Natural killer cell (primary cell): ENCODE measurements at regions not wholly inside any gene's neighbourhood (a gene's known extent, or its start where the extent isn't known, plus 50 kb on each side); places are given as distances from the start of the nearest gene placed in this dataset.

Source experiments
- ATAC-seq, 3 donors: fragments of 150-1000 bp in 2 of 3; fragments of 200-7000 bp in 1 of 3; cut with Tn5 transposase; 1 replicate in 1 of 3; 2 replicates in 2 of 3; pipeline ENCODE4 v1.10.0; 2021; ENCODE audit warnings: mild to moderate bottlenecking in 2 of 3, moderate library complexity in 2 of 3
- DNase-seq, 2 donors: peaks; one replicate each; pipeline versions ENCODE4 v3.0.0 to v3.0.0-alpha.2; 2013 to 2021; ENCODE audit warnings: mixed read lengths in 1 of 2
- H3K27ac ChIP-seq: one replicate; pipeline ENCODE4 v1.5.1; 2013; ENCODE audit warnings: mild to moderate bottlenecking, low read length
- H3K27me3 ChIP-seq: one replicate; pipeline ENCODE4 v1.6.1; 2013; ENCODE audit warnings: low read length; ENCODE audit not compliant: control insufficient read depth, insufficient read depth
- H3K36me3 ChIP-seq: one replicate; pipeline ENCODE4 v1.6.1; 2013; ENCODE audit warnings: low read length; ENCODE audit not compliant: control insufficient read depth, insufficient read depth
- H3K4me1 ChIP-seq: one replicate; pipeline ENCODE4 v1.6.1; 2013; ENCODE audit warnings: low read length; ENCODE audit not compliant: control insufficient read depth, insufficient read depth
- H3K4me3 ChIP-seq: one replicate; pipeline ENCODE4 v1.5.1; 2013; ENCODE audit warnings: low read length
- H3K9me3 ChIP-seq: one replicate; pipeline ENCODE4 v1.6.1; 2013; ENCODE audit warnings: low read length; ENCODE audit not compliant: control insufficient read depth, insufficient read depth
- H3K27ac Mint-ChIP-seq, 2 donors: one replicate each; pipeline ENCODE4 v1.8.0; 2022; ENCODE audit warnings: mild to moderate bottlenecking in 2 of 2, mixed read lengths in 2 of 2, moderate library complexity in 1 of 2
- H3K27me3 Mint-ChIP-seq, 2 donors: one replicate each; pipeline ENCODE4 v1.8.0; 2022; ENCODE audit warnings: low read depth in 2 of 2, mixed read lengths in 2 of 2
- H3K36me3 Mint-ChIP-seq: one replicate; pipeline ENCODE4 v1.8.0; 2022; ENCODE audit warnings: mixed read lengths
- H3K4me1 Mint-ChIP-seq, 2 donors: one replicate each; pipeline ENCODE4 v1.8.0; 2022; ENCODE audit warnings: mixed read lengths in 2 of 2
- H3K4me3 Mint-ChIP-seq: one replicate; pipeline ENCODE4 v1.8.0; 2022; ENCODE audit warnings: mild to moderate bottlenecking, moderate library complexity, mixed read lengths
- H3K9me3 Mint-ChIP-seq, 2 donors: one replicate each; pipeline ENCODE4 v1.8.0; 2022; ENCODE audit warnings: mixed read lengths in 2 of 2
- WGBS: methylation state at CpG from one replicate; pipeline ENCODE4 v1.1.7; 2013; ENCODE audit warnings: missing lambda C conversion rate; ENCODE audit not compliant: insufficient coverage; 5-methylcytosine and 5-hydroxymethylcytosine counted together
- intact Hi-C: fragments of 100-400 bp; cut with micrococcal nuclease; formaldehyde crosslinking; loops from one replicate; pipeline ENCODE4 v1.14.2; 2022
- TF ChIP-seq, protein P1 (sequence below): fragments of 200-600 bp; IDR thresholded peaks from one replicate; pipeline ENCODE4 v1.8.0; 2022; ENCODE audit warnings: antibody characterized with exemption

DNA sequence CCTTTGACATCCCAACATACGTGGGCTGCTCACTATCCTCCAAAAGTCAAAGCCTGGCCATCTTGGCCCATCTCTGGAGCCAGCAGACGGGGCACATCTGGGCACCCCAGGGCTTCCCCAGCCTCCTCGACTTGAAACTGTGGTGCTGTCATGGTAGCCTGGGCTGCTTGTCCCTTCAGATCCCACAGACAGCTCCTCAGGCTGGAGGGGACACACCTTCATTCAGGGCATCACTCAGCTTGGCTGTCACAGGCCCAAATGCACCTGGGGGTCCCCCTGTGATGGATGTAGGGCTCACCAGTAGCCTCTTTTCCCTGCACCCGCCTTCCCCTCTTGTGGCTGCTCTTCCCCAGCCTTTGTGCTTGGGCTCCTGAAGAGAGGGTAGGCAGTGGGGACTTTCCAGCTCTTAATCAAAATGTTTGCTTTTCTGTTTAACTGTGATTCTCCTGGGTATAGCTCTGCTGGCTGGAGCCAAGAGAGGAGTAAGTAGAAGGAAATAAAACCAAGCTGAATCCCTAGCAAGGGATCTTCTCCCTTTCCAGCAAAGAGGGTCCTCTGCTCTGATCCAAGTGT lies 92.3 kb downstream of the GYPC start:
- Mint-ChIP-seq H3K4me1 (no peaks in the 10 kb centered on the region), H3K27me3 (peaks cover 3 to 31% of the 10 kb centered on the region in 2 donors), H3K36me3 (no peaks in the 10 kb centered on the region), H3K9me3 (no peaks in the 10 kb centered on the region), H3K4me3 (no peak overlapping the region), H3K27ac (no peak overlapping the region)
- Histone ChIP-seq H3K27ac (no peak overlapping the region), H3K27me3 (no peaks in the 10 kb centered on the region), H3K4me3 (no peak overlapping the region), H3K9me3 (no peaks in the 10 kb centered on the region), H3K36me3 (no peaks in the 10 kb centered on the region), H3K4me1 (no peaks in the 10 kb centered on the region)
- TF ChIP-seq, protein P1, sequence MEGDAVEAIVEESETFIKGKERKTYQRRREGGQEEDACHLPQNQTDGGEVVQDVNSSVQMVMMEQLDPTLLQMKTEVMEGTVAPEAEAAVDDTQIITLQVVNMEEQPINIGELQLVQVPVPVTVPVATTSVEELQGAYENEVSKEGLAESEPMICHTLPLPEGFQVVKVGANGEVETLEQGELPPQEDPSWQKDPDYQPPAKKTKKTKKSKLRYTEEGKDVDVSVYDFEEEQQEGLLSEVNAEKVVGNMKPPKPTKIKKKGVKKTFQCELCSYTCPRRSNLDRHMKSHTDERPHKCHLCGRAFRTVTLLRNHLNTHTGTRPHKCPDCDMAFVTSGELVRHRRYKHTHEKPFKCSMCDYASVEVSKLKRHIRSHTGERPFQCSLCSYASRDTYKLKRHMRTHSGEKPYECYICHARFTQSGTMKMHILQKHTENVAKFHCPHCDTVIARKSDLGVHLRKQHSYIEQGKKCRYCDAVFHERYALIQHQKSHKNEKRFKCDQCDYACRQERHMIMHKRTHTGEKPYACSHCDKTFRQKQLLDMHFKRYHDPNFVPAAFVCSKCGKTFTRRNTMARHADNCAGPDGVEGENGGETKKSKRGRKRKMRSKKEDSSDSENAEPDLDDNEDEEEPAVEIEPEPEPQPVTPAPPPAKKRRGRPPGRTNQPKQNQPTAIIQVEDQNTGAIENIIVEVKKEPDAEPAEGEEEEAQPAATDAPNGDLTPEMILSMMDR = no peak
- ATAC-seq = no peak
- no peak for DNase-seq
- WGBS = 75% methylated on average over 4 of the region's 4 CpGs
- intact Hi-C loops = no loop called here

DNA sequence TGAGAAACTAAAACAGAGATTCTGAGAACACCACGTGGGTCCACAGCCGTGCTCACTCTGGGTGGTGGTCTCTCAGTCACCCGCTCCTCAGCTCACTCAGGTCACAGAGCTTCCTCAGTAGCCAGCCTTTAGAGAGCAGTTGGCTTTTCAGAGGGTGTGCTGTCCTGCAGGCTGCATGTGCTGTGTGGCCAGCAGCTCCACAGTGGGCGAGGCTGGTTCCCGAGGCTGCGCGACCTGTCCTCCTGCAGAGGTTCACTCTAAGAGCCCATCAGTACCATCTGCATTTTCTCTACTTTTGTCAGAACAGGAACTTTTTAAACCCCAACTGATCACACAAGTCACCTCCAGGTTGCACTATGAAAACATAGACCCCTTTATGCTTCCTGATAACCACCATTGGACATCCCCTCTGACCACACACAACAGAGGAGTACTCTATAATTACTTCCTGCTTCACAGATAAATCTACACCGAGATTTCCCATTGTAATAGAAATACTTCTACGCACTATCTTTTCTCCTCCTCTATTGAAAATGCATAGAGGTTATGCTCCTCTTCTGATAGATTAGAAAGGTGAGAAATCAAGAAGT lies 93.1 kb downstream of the GYPC start:
- no peak for ATAC-seq
- Histone ChIP-seq H3K36me3 (no peaks in the 10 kb centered on the region), H3K4me3 (no peak overlapping the region), H3K27me3 (no peaks in the 10 kb centered on the region), H3K9me3 (no peaks in the 10 kb centered on the region), H3K4me1 (peaks cover under 1% of the 10 kb centered on the region), H3K27ac (no peak overlapping the region)
- Mint-ChIP-seq H3K9me3 (no peaks in the 10 kb centered on the region), H3K4me3 (no peak overlapping the region), H3K4me1 (peaks cover under 1 to 5% of the 10 kb centered on the region in 2 donors), H3K36me3 (no peaks in the 10 kb centered on the region), H3K27ac (no peak overlapping the region), H3K27me3 (peaks cover 3 to 25% of the 10 kb centered on the region in 2 donors)
- no peak for DNase-seq
- WGBS = 93% methylated on average over 7 of the region's 9 CpGs
- intact Hi-C loops = no loop called here
- TF ChIP-seq, protein P1 = no peak

DNA sequence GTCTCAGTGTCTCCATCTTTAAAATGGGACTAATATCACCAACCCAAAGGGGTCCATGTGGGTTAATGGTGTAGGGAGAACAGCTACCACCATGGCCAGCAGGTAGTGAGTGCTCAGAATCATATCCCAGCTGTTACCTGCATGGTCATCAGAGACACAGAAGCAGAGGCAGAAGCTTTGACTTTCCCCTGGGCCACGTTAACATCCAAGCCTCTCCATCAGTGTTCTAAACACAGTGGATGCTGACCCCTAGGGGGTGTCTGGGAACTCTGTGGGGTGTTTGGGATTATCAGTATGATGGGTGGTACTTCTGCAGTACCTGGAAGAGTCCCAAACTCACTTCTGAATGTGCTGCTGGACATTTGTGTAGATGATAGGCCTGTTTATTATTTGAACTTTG lies 93.6 kb downstream of the GYPC start:
- H3K9me3 ChIP-seq = no peaks in the 10 kb centered on the region
- WGBS = 100% methylated on average over 1 of the region's 1 CpG
- H3K36me3 ChIP-seq = no peaks in the 10 kb centered on the region
- H3K27me3 ChIP-seq = no peaks in the 10 kb centered on the region
- peaks cover 5 to 10% of the 10 kb centered on the region in 2 donors for H3K4me1 Mint-ChIP-seq
- peaks cover 3 to 19% of the 10 kb centered on the region in 2 donors for H3K27me3 Mint-ChIP-seq
- ATAC-seq = peak in 1 of 3 donors; percentile 36
- intact Hi-C loops = no loop called here
- H3K4me3 Mint-ChIP-seq = no peak overlapping the region
- TF ChIP-seq, protein P1 = no peak
- peak in 1 of 2 donors; percentile 41 for DNase-seq
- H3K27ac Mint-ChIP-seq = no peak overlapping the region
- H3K9me3 Mint-ChIP-seq = no peaks in the 10 kb centered on the region
- peaks cover 6% of the 10 kb centered on the region for H3K4me1 ChIP-seq
- H3K4me3 ChIP-seq = no peak overlapping the region
- H3K27ac ChIP-seq = no peak overlapping the region
- H3K36me3 Mint-ChIP-seq = no peaks in the 10 kb centered on the region

DNA sequence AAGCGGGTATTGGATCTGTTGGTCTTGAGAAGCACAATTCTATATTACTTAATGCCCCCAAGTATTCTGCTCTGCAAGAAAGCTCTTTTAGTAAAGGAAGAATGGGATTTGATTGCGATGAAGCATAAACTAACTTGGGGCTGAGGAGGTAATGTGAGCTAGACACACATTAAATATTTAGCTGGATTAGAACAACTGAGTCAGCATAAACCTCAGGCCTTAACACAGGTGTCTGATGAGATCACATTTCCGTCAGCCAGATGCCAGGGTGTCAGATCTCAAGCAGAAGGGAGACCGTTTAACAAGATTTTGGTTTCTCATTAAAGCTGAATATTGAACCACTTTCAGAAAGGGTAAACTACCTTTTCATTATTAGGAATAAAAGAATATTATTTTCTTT lies 94.5 kb downstream of the GYPC start:
- no peak overlapping the region for H3K4me3 Mint-ChIP-seq
- H3K36me3 Mint-ChIP-seq = no peaks in the 10 kb centered on the region
- ATAC-seq (no peak), DNase-seq (no peak)
- Histone ChIP-seq H3K27me3 (no peaks in the 10 kb centered on the region), H3K27ac (no peak overlapping the region), H3K9me3 (no peaks in the 10 kb centered on the region), H3K4me1 (peaks cover 6% of the 10 kb centered on the region), H3K4me3 (no peak overlapping the region), H3K36me3 (no peaks in the 10 kb centered on the region)
- H3K4me1 Mint-ChIP-seq = peaks cover 8 to 13% of the 10 kb centered on the region in 2 donors
- no peaks in the 10 kb centered on the region for H3K9me3 Mint-ChIP-seq
- peaks cover 3 to 19% of the 10 kb centered on the region in 2 donors for H3K27me3 Mint-ChIP-seq
- 100% methylated on average over 1 of the region's 4 CpGs for WGBS
- intact Hi-C loops = no loop called here
- no peak overlapping the region for H3K27ac Mint-ChIP-seq
- TF ChIP-seq, protein P1 = no peak
